Brain microvascular endothelial cell (primary cell): ENCODE measurements at regions not wholly inside any gene's neighbourhood (a gene's known extent, or its start where the extent isn't known, plus 50 kb on each side); places are given as distances from the start of the nearest gene placed in this dataset.

Source experiments
- DNase-seq: peaks from one replicate; pipeline ENCODE4 v3.0.0-alpha.2; 2020
- H3K27ac ChIP-seq: fragments of 250-450 bp; sonication (Bioruptor Pico); 2 replicates; pipeline ENCODE4 v1.5.1; 2020; ENCODE audit warnings: mild to moderate bottlenecking, moderate library complexity
- H3K27me3 ChIP-seq: fragments of 250-450 bp; sonication (Bioruptor Pico); replicated peaks from 2 replicates; pipeline ENCODE4 v1.5.1; 2020; ENCODE audit warnings: mild to moderate bottlenecking
- H3K36me3 ChIP-seq: fragments of 250-450 bp; sonication (Bioruptor Pico); replicated peaks from 2 replicates; pipeline ENCODE4 v1.5.1; 2020; ENCODE audit warnings: mild to moderate bottlenecking
- H3K4me3 ChIP-seq: 2 replicates; pipeline ENCODE4 v1.5.1; 2011; ENCODE audit warnings: low read depth, mild to moderate bottlenecking, control low read depth, low read length, moderate library complexity
- in situ Hi-C: cut with HindIII; loops from 2 replicates; pipeline ENCODE4 v1.10.0; 2017; ENCODE audit warnings: low sequenced_read_pairs, low pct_ligation_motif_present
- TF ChIP-seq, protein P1 (sequence below): IDR thresholded peaks from 2 replicates; pipeline ENCODE4 v1.5.1; 2011; ENCODE audit warnings: low read depth, mild to moderate bottlenecking, moderate library complexity, low read length, control low read depth, inconsistent platforms; ENCODE audit errors: missing control alignments

GRCh38 chr15:77748078-77749064 is 115.7 kb upstream of the LINGO1 start:
- Histone ChIP-seq H3K27me3 (no peaks in the 10 kb centered on the region), H3K36me3 (no peaks in the 10 kb centered on the region), H3K4me3 (no peak overlapping the region), H3K27ac (no peak overlapping the region)
- in situ Hi-C loops = no loop called here
- TF ChIP-seq, protein P1, sequence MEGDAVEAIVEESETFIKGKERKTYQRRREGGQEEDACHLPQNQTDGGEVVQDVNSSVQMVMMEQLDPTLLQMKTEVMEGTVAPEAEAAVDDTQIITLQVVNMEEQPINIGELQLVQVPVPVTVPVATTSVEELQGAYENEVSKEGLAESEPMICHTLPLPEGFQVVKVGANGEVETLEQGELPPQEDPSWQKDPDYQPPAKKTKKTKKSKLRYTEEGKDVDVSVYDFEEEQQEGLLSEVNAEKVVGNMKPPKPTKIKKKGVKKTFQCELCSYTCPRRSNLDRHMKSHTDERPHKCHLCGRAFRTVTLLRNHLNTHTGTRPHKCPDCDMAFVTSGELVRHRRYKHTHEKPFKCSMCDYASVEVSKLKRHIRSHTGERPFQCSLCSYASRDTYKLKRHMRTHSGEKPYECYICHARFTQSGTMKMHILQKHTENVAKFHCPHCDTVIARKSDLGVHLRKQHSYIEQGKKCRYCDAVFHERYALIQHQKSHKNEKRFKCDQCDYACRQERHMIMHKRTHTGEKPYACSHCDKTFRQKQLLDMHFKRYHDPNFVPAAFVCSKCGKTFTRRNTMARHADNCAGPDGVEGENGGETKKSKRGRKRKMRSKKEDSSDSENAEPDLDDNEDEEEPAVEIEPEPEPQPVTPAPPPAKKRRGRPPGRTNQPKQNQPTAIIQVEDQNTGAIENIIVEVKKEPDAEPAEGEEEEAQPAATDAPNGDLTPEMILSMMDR = no peak
- DNase-seq = no peak

DNA sequence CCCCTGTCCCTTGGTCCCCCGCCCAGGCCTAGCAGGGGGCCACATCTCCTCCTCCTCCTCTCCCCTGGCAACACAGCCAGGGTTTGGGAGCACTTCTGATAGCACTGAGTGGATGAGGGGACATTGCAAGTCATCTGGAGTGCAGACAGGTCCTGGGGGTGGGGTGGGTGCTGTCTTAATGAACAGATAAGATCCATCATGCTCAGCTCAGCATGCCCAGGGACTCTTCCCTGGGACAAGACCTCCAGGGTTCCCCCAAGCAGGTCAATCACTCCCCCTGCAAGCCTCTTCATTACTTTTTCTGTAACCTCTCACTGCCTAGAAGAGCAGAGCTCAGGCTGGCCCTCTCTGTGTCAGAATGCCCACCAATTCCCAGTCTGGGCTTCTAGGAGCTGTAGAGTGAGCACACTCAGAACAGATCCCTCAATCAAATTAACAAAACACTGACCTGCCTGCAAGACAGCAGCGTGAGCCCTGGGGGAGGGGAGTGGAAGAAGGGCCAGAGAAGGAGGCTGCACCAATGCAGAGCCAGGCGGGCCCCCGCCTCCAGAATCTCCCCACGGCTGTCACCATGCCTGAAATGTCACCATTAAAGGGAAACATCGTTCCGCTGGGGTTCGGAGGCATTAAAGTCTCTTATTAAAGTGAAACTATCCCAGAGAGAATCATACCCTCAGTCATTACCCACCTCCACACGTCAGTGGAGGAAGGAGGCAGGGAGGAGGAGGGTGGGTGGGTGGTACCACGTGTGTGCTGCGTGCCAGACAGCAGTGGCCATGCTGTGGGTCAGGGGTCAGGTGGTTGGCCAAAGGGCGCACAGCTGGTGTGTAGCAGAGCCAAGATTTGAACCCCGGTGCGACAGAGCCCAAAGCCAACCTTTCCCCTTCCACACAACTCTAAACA is 114.7 kb upstream of the LINGO1 start:
- H3K27ac ChIP-seq = no peak overlapping the region
- in situ Hi-C loops = no loop called here
- H3K36me3 ChIP-seq = no peaks in the 10 kb centered on the region
- DNase-seq = no peak
- TF ChIP-seq, protein P1 = no peak
- H3K27me3 ChIP-seq = no peaks in the 10 kb centered on the region
- no peak overlapping the region for H3K4me3 ChIP-seq

GRCh38 chr15:77746254-77747174 is 113.8 kb upstream of the LINGO1 start:
- TF ChIP-seq, protein P1 = no peak
- Histone ChIP-seq H3K27me3 (no peaks in the 10 kb centered on the region), H3K27ac (no peak overlapping the region), H3K36me3 (no peaks in the 10 kb centered on the region), H3K4me3 (no peak overlapping the region)
- in situ Hi-C loops = no loop called here
- DNase-seq = no peak

DNA sequence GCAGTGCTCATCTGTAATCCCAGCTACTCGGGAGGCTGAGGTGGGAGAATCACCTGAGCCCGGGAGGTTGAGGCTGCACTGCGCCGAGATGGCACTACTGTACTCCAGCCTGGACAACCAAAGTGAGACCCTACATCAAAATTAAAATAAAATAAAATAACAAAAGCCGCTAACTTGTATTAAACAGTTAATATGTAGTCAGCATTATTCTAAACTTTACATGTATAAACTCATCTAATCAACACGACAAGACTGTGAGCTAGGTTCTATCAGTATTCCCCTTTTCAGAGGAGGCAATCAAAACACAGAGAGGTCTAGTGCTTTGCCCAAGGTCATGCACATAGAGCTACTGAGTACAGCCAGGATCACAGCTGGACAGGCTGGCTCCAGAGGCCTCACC is 111.7 kb upstream of the LINGO1 start:
- no peak for DNase-seq
- in situ Hi-C loops = no loop called here
- TF ChIP-seq, protein P1 = no peak

GRCh38 chr15:77742570-77742969 is 109.9 kb upstream of the LINGO1 start:
- DNase-seq = no peak
- in situ Hi-C loops = no loop called here
- TF ChIP-seq, protein P1 = no peak
- Histone ChIP-seq H3K27me3 (no peaks in the 10 kb centered on the region), H3K4me3 (no peak overlapping the region), H3K36me3 (no peaks in the 10 kb centered on the region), H3K27ac (no peak overlapping the region)

More for the DNA sequence above, 111.7 kb upstream of the LINGO1 start:
- no peak overlapping the region for H3K4me3 ChIP-seq
- no peaks in the 10 kb centered on the region for H3K36me3 ChIP-seq
- H3K27ac ChIP-seq = no peak overlapping the region
- no peaks in the 10 kb centered on the region for H3K27me3 ChIP-seq
